Spleen (tissue), 7 donors: ENCODE measurements at regions not wholly inside any gene's neighbourhood (a gene's known extent, or its start where the extent isn't known, plus 50 kb on each side); places are given as distances from the start of the nearest gene placed in this dataset.

Experiments used
- POLR2A ChIP-seq, 3 donors: fragments of 450-650 bp; IDR thresholded peaks; one replicate each; pipeline ENCODE4 v1.5.1; 2017; ENCODE audit warnings: antibody characterized with exemption in 3 of 3, mild to moderate bottlenecking in 1 of 3
- TF ChIP-seq, protein P1 (sequence below), 11 experiments: fragments of 200-600 bp in 7 of 11; fragments of 450-650 bp in 4 of 11; sonication (generic) in 4 of 11; IDR thresholded peaks in 8 of 11; conservative IDR thresholded peaks in 3 of 11; 1 replicate in 7 of 11; 2 replicates in 4 of 11; pipeline versions ENCODE4 v1.4.0 to v1.8.0; 2016 to 2021; ENCODE audit warnings: antibody characterized with exemption in 11 of 11, inconsistent platforms in 4 of 11, mild to moderate bottlenecking in 1 of 11
- donor health status: DM: no; HTN: no; CAD: no; lungs with moderate emphysema.
- donor health status: DM: no; HTN: no; CAD: no.
- donor health status: DM: no; HTN: no; CAD: no.

DNA sequence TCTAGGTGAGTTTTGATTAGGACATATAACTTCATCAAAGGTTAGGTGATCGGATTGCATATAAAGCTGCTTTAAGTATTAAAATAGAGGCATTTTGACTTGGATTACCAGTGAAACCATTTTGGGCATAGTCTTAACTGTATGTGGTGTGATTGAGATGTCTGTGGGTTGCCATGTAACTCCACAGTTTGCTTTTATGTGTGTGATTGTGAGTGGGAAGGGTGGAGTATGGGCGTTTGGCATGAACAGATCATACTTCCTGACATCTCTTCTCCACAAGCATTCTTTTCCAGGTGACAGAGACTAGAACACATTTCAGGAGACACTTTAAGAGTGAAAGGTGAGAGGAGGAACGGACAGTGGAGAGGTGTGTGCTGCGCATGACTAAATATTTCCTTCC lies 136.1 kb downstream of the CEP135 start:
- TF ChIP-seq, protein P1, sequence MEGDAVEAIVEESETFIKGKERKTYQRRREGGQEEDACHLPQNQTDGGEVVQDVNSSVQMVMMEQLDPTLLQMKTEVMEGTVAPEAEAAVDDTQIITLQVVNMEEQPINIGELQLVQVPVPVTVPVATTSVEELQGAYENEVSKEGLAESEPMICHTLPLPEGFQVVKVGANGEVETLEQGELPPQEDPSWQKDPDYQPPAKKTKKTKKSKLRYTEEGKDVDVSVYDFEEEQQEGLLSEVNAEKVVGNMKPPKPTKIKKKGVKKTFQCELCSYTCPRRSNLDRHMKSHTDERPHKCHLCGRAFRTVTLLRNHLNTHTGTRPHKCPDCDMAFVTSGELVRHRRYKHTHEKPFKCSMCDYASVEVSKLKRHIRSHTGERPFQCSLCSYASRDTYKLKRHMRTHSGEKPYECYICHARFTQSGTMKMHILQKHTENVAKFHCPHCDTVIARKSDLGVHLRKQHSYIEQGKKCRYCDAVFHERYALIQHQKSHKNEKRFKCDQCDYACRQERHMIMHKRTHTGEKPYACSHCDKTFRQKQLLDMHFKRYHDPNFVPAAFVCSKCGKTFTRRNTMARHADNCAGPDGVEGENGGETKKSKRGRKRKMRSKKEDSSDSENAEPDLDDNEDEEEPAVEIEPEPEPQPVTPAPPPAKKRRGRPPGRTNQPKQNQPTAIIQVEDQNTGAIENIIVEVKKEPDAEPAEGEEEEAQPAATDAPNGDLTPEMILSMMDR (IDR thresholded peaks at IDR 0.05 in 8 of 11, conservative IDR thresholded peaks at IDR 0.05 in 3 of 11): no peak
- no peak for TF ChIP-seq POLR2A (IDR thresholded peaks at IDR 0.05)
